ENCODE measurements at regions not wholly inside any gene's neighbourhood (a gene's known extent, or its start where the extent isn't known, plus 50 kb on each side); places are given as distances from the start of the nearest gene placed in this dataset.

DNA sequence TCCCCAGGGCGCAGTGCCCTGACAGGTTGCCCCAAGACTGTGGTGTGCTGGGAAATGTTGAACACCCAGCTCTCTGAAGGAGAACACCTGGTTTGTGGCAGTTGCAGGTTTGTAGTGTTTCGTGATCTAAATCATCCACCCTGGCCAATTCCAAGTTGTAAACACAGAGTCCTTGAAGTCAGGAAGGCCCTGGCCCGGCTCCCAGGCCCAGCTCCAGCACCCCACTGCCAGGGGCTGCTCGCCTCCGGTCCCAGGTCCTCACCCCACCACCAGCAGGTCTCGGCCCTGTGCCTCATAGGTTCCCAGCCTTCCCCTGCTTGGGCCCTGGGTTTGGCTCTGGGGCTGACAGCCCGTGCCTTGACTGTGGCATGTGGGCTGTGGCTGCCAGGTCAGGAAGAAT, 121.4 kb upstream of the MLN start:
- Histone ChIP-seq H3K9me3 (replicated peaks; ENCODE audit: control insufficient read depth, insufficient read depth, low read length) (no peaks in the 10 kb centered on the region), H2AFZ (ENCODE audit: control insufficient read depth, low read depth, low read length) (no peak overlapping the region), H3K4me2 (ENCODE audit: control insufficient read depth, insufficient read depth) (no peak overlapping the region), H3K27ac (ENCODE audit: control insufficient read depth, insufficient read depth) (no peak overlapping the region), H3K27me3 (replicated peaks in 1 of 2; ENCODE audit: control insufficient read depth in 2 of 2, insufficient read depth in 2 of 2, low read length in 1 of 2) (no peaks in the 10 kb centered on the region; a peak in 1 of 4 replicates), H3K79me2 (ENCODE audit: control insufficient read depth, insufficient read depth, low read length) (no peaks in the 10 kb centered on the region), H3K36me3 (ENCODE audit: control insufficient read depth in 2 of 2, insufficient read depth in 2 of 2, low read length in 1 of 2) (no peaks in the 10 kb centered on the region), H3K9ac (ENCODE audit: control insufficient read depth, insufficient read depth, low read length) (no peak overlapping the region), H4K20me1 (ENCODE audit: control insufficient read depth, insufficient read depth) (no peaks in the 10 kb centered on the region), H3K4me1 (ENCODE audit: control insufficient read depth, insufficient read depth, low read length) (no peaks in the 10 kb centered on the region), H3K4me3 (no peak overlapping the region)
- ChIA-PET CTCF (no interaction called here), SMC1A (ENCODE audit: uncharacterized antibody, unreplicated experiment) (no interaction called here), POLR2A (no interaction called here), RAD21 (ENCODE audit: unreplicated experiment) (no interaction called here)
- intact Hi-C loops (cut with micrococcal nuclease; ENCODE audit: unreplicated experiment) (no loop called here), in situ Hi-C loops (cut with MboI) (no loop called here)
- FAIRE-seq (no peak), ATAC-seq (no peak), DNase-seq (ENCODE audit: low read depth, low spot score) (no peak)
- WGBS (ENCODE audit: insufficient coverage, insufficient replicate concordance, low lambda C conversion rate, missing lambda C conversion rate): 23% methylated on average over 7 of the region's 7 CpGs
- no TSS peak for BruUV-seq (replicated peaks)
- TF ChIP-seq RAD51 (IDR thresholded peaks at IDR 0.05): no peak
- TF ChIP-seq, protein P1, sequence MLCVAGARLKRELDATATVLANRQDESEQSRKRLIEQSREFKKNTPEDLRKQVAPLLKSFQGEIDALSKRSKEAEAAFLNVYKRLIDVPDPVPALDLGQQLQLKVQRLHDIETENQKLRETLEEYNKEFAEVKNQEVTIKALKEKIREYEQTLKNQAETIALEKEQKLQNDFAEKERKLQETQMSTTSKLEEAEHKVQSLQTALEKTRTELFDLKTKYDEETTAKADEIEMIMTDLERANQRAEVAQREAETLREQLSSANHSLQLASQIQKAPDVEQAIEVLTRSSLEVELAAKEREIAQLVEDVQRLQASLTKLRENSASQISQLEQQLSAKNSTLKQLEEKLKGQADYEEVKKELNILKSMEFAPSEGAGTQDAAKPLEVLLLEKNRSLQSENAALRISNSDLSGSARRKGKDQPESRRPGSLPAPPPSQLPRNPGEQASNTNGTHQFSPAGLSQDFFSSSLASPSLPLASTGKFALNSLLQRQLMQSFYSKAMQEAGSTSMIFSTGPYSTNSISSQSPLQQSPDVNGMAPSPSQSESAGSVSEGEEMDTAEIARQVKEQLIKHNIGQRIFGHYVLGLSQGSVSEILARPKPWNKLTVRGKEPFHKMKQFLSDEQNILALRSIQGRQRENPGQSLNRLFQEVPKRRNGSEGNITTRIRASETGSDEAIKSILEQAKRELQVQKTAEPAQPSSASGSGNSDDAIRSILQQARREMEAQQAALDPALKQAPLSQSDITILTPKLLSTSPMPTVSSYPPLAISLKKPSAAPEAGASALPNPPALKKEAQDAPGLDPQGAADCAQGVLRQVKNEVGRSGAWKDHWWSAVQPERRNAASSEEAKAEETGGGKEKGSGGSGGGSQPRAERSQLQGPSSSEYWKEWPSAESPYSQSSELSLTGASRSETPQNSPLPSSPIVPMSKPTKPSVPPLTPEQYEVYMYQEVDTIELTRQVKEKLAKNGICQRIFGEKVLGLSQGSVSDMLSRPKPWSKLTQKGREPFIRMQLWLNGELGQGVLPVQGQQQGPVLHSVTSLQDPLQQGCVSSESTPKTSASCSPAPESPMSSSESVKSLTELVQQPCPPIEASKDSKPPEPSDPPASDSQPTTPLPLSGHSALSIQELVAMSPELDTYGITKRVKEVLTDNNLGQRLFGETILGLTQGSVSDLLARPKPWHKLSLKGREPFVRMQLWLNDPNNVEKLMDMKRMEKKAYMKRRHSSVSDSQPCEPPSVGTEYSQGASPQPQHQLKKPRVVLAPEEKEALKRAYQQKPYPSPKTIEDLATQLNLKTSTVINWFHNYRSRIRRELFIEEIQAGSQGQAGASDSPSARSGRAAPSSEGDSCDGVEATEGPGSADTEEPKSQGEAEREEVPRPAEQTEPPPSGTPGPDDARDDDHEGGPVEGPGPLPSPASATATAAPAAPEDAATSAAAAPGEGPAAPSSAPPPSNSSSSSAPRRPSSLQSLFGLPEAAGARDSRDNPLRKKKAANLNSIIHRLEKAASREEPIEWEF (IDR thresholded peaks at IDR 0.05; ENCODE audit: insufficient replicate concordance, low read depth, low read length): no peak
- TF ChIP-seq RFX5 (IDR thresholded peaks at IDR 0.05; ENCODE audit: low read depth, low read length): no peak
- no peak for TF ChIP-seq SIX5 (IDR thresholded peaks at IDR 0.05; ENCODE audit: low read depth, low read length, severe bottlenecking)
- TF ChIP-seq, protein P2, sequence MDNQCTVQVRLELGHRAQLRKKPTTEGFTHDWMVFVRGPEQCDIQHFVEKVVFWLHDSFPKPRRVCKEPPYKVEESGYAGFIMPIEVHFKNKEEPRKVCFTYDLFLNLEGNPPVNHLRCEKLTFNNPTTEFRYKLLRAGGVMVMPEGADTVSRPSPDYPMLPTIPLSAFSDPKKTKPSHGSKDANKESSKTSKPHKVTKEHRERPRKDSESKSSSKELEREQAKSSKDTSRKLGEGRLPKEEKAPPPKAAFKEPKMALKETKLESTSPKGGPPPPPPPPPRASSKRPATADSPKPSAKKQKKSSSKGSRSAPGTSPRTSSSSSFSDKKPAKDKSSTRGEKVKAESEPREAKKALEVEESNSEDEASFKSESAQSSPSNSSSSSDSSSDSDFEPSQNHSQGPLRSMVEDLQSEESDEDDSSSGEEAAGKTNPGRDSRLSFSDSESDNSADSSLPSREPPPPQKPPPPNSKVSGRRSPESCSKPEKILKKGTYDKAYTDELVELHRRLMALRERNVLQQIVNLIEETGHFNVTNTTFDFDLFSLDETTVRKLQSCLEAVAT (IDR thresholded peaks at IDR 0.05): no peak
- no peak for TF ChIP-seq BACH1 (IDR thresholded peaks at IDR 0.05; ENCODE audit: borderline replicate concordance)
- no peak for TF ChIP-seq RB1 (IDR thresholded peaks at IDR 0.05; ENCODE audit: borderline replicate concordance)
- no peak for TF ChIP-seq HCFC1 (IDR thresholded peaks at IDR 0.05; ENCODE audit: low read length)
- no peak for TF ChIP-seq JUND (IDR thresholded peaks at IDR 0.05; ENCODE audit: low read depth, low read length)
- TF ChIP-seq NR2C1 (IDR thresholded peaks at IDR 0.05): no peak
- no peak for TF ChIP-seq NBN (IDR thresholded peaks at IDR 0.05)
- no peak for TF ChIP-seq CHD1 (IDR thresholded peaks at IDR 0.05; ENCODE audit: low read depth, low read length)
- no peak for TF ChIP-seq CREM (IDR thresholded peaks at IDR 0.05; ENCODE audit: low read depth)
- TF ChIP-seq, protein P3, sequence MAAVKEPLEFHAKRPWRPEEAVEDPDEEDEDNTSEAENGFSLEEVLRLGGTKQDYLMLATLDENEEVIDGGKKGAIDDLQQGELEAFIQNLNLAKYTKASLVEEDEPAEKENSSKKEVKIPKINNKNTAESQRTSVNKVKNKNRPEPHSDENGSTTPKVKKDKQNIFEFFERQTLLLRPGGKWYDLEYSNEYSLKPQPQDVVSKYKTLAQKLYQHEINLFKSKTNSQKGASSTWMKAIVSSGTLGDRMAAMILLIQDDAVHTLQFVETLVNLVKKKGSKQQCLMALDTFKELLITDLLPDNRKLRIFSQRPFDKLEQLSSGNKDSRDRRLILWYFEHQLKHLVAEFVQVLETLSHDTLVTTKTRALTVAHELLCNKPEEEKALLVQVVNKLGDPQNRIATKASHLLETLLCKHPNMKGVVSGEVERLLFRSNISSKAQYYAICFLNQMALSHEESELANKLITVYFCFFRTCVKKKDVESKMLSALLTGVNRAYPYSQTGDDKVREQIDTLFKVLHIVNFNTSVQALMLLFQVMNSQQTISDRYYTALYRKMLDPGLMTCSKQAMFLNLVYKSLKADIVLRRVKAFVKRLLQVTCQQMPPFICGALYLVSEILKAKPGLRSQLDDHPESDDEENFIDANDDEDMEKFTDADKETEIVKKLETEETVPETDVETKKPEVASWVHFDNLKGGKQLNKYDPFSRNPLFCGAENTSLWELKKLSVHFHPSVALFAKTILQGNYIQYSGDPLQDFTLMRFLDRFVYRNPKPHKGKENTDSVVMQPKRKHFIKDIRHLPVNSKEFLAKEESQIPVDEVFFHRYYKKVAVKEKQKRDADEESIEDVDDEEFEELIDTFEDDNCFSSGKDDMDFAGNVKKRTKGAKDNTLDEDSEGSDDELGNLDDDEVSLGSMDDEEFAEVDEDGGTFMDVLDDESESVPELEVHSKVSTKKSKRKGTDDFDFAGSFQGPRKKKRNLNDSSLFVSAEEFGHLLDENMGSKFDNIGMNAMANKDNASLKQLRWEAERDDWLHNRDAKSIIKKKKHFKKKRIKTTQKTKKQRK (IDR thresholded peaks at IDR 0.05; ENCODE audit: low read depth, low read length): no peak
